SH-SY5Y (cell line): ENCODE measurements at regions not wholly inside any gene's neighbourhood (a gene's known extent, or its start where the extent isn't known, plus 50 kb on each side); places are given as distances from the start of the nearest gene placed in this dataset.

Experiments used
- GATA2 ChIP-seq: IDR thresholded peaks from 2 replicates; pipeline ENCODE4 v1.6.1; 2011; ENCODE audit warnings: mild to moderate bottlenecking, low read depth, low read length
- GATA3 ChIP-seq: IDR thresholded peaks from 2 replicates; pipeline ENCODE4 v1.6.1; 2011; ENCODE audit warnings: low read depth, mild to moderate bottlenecking, low read length, moderate library complexity

DNA sequence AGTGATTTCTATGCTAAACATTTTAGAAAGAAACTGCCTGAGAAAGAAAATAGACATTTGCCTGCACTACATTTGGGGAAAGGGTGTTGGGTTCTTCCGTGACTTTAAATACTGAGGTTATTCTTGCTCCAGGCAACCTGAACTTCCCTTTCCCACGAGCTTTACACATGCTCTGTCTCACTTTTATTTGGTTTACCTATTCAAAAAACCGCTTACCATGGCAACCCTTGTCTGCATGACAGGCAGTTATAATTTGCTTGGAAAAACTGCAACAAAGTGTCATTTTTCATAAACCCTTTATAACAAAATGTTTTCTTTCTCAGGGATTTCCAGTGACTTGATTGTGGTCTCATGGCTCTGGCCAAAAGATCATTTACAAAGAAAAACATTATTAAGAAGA lies 416.3 kb upstream of the MEIS2 start:
- TF ChIP-seq GATA2 (no peak), GATA3 (no peak)
